HG02798 (cell line): ENCODE measurements at regions not wholly inside any gene's neighbourhood (a gene's known extent, or its start where the extent isn't known, plus 50 kb on each side); places are given as distances from the start of the nearest gene placed in this dataset.
"Not testable (repeated sequence)": the region's sequence is repeated elsewhere in the genome, so short reads cannot be mapped to it uniquely, and the experiment has no call there.

Source experiments
- ATAC-seq: cut with Tn5 transposase; IDR thresholded peaks from one replicate; pipeline ENCODE4 v1.9.1; 2021; ENCODE audit warnings: mild to moderate bottlenecking; ENCODE audit not compliant: unreplicated experiment, poor library complexity

DNA sequence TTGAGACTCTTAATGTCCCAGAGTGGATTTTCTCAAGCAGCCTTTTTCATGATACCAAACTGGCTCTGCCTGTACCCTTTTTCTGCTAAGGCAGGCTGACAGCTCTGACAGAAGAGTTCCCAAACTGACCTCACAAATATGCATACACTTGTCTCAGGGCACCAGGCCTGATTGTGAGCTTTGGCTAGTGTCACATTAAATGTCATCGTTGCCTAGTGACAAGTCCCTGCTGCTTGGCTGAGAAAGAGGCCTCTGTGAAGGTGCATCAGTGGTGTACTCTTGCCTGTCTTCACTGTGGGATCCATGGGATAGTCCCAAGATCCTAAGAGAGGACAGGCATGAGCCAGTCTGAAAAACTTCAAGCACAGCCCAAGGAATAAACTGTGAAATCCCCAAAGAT lies 68.8 kb downstream of the RBMY1J start:
- not testable (repeated sequence) for ATAC-seq

GRCh38 chrY:22477846-22478245 lies 74.6 kb downstream of the RBMY1J start:
- ATAC-seq = not testable (repeated sequence)

DNA sequence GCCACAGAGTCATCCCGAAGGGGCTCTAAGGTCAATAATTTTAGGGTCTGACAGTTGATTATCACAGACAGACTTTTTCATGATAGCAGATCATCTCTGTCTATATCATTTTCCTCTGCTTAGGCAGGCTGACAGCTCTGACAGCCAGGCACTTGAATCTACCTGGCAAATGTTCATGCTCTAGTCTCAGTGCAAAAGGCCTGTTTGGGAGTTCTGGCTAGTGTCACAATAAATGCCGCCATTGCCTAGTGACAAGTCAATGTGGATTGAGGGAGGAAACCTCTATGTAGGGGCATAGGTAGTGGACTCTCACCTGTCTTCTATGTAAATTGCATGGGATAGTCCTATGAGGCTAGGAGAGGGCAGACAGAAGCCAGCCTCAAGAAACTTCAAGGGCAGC lies 81.3 kb downstream of the RBMY1J start:
- ATAC-seq = not testable (repeated sequence)

DNA sequence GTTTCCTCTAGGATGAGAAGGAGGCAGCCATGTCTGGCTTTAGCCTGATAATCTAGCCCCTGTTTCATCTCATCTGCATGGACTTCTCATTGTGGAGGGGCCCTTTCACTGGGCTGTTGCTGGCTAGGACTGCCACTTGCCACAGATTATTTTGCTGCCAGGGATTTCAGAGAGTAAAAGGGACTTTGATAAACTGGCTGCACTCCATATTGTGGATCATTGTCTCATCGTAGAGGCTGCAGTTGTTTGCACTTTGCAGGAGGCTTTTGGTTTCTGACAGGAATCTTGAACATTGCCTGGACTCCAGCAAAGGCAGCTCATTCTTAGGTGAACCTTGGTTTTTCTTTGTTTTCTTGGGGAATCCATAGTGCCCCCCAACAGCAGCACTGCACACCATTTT lies 85.5 kb downstream of the RBMY1J start:
- ATAC-seq = not testable (repeated sequence)

DNA sequence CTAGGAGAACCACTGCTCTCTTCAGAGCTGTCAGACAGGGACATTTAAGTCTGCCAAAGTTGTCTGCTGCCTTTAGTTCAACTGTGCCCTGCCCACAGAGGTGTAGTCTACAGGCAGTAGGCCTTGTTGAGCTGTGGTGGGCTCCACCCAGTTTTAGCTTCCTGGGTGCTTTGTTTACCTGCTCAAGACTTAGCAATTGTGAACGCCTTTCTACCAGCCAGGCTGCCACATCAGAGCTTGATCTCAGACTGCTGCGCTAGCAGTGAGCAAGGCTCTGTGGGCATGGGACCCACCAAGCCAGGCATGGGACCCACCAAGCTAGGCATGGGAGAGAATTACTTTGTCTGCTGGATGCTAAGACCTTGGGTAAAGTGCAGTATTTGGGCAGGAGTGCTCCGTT lies 96.5 kb downstream of the RBMY1J start:
- not testable (repeated sequence) for ATAC-seq

DNA sequence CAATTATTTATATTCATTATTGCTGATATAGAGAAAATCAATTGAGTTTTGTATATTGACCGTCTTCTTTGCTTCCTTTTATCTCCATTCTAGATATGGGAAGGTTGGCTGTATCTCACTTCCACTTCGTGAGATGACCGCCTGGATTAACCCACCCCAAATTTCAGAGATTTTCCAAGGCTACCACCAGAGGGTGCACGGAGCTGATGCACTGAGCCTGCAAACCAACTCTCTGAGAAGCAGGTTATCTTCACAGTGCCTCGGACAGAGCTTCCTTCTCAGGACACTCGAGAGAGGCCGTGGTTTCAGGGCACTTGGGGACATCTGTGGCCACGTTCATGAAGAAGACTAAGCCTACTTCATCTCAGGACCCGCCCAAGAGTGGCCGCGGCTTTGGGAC lies 110.5 kb downstream of the RBMY1J start:
- not testable (repeated sequence) for ATAC-seq

GRCh38 chrY:22525841-22526240 lies 122.6 kb downstream of the RBMY1J start:
- ATAC-seq = not testable (repeated sequence)

- ATAC-seq = peak; percentile 60
These were observed 169.8 kb downstream of the RBMY1J start for GRCh38 chrY:22572975-22573374.

GRCh38 chrY:22598767-22599166 lies 195.6 kb downstream of the RBMY1J start:
- peak; percentile 80 for ATAC-seq

GRCh38 chrY:22605036-22605435 lies 201.8 kb downstream of the RBMY1J start:
- not testable (repeated sequence) for ATAC-seq

- not testable (repeated sequence) for ATAC-seq
These were observed 202.4 kb downstream of the RBMY1J start for GRCh38 chrY:22605658-22606057.

DNA sequence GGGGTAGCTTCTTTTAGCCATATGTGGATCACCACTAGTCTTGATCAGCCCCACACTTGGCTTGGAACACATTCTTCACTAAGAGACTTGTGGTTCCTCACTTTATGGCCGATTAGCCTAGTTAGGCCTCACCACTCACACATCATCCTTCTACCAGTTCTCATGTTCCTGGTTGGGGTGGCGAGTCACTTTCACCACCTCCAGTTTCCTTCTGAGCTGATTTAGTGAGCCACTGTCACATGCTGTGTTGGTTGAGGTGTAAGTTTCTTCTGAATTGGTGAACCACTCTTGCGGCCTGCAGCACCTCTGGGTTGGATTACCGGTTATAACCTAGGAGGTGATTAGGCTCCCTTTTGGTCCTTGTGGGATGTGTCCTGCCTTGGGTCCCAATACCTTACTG lies 203.7 kb downstream of the RBMY1J start:
- ATAC-seq = not testable (repeated sequence)

DNA sequence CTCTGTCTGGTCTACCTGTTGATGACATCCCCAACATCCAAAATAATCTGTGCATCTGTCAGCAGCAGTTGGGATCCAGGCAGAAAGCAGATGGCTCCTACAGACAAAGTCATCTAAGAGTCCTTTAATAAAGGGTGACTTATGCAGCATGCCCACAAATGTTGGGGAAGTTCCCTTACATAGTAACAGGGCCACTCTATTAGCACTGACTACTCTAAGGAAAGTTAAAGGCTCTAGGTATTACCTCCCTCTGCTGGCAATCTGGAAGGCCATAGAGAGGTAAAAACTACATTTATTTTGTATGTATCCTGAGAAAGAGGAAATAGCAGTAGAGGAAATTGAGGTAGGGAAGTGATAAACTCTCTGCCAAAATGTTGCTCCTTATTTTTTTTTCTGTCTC lies 209.6 kb downstream of the RBMY1J start:
- not testable (repeated sequence) for ATAC-seq
